ENCODE measurements at regions not wholly inside any gene's neighbourhood (a gene's known extent, or its start where the extent isn't known, plus 50 kb on each side); places are given as distances from the start of the nearest gene placed in this dataset.

- TF ChIP-seq CTCF (IDR thresholded peaks at IDR 0.05; ENCODE audit: low read length) (no peak), EZH2 (IDR thresholded peaks at IDR 0.05; ENCODE audit: borderline replicate concordance, low read length) (no peak)
Measured at GRCh38 chr21:41571938-41572510, 64.1 kb upstream of the TMPRSS2 start.

Data from OCI-LY1 (cell line).